Stomach smooth muscle (tissue), 2 donors: ENCODE measurements at regions not wholly inside any gene's neighbourhood (a gene's known extent, or its start where the extent isn't known, plus 50 kb on each side); places are given as distances from the start of the nearest gene placed in this dataset.

Experiments used
- H3K27ac ChIP-seq: one replicate; pipeline ENCODE4 v1.7.0; 2013; ENCODE audit warnings: mild to moderate bottlenecking, low read length, inconsistent platforms
- H3K27me3 ChIP-seq, 2 donors: one replicate each; pipeline ENCODE4 v1.7.0; 2013; ENCODE audit warnings: low read length in 2 of 2; ENCODE audit not compliant: insufficient read depth in 2 of 2, control insufficient read depth in 1 of 2
- H3K36me3 ChIP-seq, 2 donors: one replicate each; pipeline ENCODE4 v1.7.0; 2013; ENCODE audit warnings: low read length in 2 of 2; ENCODE audit not compliant: control insufficient read depth in 2 of 2, insufficient read depth in 2 of 2
- H3K4me1 ChIP-seq: one replicate; pipeline ENCODE4 v1.7.0; 2013; ENCODE audit warnings: low read length; ENCODE audit not compliant: control insufficient read depth, insufficient read depth
- H3K4me3 ChIP-seq, 2 donors: one replicate each; pipeline ENCODE4 v1.7.0; 2013; ENCODE audit warnings: low read length in 2 of 2
- H3K9ac ChIP-seq, 2 donors: one replicate each; pipeline ENCODE4 v1.7.0; 2013; ENCODE audit warnings: low read length in 2 of 2, mild to moderate bottlenecking in 1 of 2
- H3K9me3 ChIP-seq, 2 donors: one replicate each; pipeline ENCODE4 v1.7.0; 2013; ENCODE audit warnings: low read length in 2 of 2; ENCODE audit not compliant: control insufficient read depth in 2 of 2
- donor health status: healthy.
- donor health status: Pancreatic carcinoma.

DNA sequence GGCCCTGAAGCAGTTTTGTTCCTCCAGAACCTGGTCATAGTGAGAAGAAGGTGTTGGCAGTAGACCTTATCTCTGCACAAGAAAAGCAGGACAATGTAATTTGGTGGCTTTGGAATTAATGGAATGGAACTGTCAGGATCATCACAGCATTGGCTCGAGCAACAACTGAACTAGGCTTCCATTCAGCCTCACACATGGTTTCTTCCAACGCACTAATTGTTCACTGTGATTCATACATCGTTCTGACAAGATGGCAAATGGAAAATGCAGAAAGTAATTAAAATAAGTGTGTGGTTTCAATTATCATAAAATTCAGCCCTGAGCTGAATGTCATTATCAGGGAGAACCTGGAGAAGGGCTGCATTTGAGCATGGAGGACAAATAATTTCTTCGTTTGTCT is 80.6 kb downstream of the MFSD1 start:
- H3K4me3 ChIP-seq, result no peak overlapping the region
- no peaks in the 10 kb centered on the region for H3K4me1 ChIP-seq
- H3K27ac ChIP-seq, result no peak overlapping the region
- H3K9ac ChIP-seq, result no peak overlapping the region
- no peaks in the 10 kb centered on the region for H3K36me3 ChIP-seq
- H3K9me3 ChIP-seq, result peaks cover 0 to 3% of the 10 kb centered on the region in 2 donors
- no peaks in the 10 kb centered on the region for H3K27me3 ChIP-seq

DNA sequence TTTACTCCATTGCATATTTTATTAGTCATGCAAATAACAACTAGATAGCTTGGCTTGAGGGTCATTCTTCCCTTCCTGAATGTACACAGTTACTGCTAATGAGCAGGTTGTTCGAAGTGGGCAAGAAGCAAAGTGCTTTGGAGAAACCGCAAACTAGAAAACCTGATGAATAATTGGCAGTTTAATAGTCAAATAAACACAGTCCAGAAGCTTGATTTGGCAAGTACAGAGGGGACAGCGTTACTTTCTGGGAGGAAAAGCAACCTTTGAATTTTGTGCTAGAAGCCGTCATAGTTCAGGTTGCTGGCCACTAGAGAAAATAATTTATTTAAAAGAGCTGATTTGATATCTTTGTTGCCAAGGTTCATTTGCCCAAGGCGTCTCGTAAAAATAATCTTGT is 94.9 kb downstream of the MFSD1 start:
- Histone ChIP-seq H3K4me3 (no peak overlapping the region), H3K4me1 (no peaks in the 10 kb centered on the region), H3K27ac (no peak overlapping the region), H3K9ac (no peak overlapping the region), H3K36me3 (no peaks in the 10 kb centered on the region), H3K27me3 (no peaks in the 10 kb centered on the region), H3K9me3 (no peaks in the 10 kb centered on the region)

GRCh38 chr3:158906749-158907148 is 104.9 kb downstream of the MFSD1 start:
- Histone ChIP-seq H3K9me3 (no peaks in the 10 kb centered on the region), H3K36me3 (no peaks in the 10 kb centered on the region), H3K27me3 (no peaks in the 10 kb centered on the region), H3K27ac (no peak overlapping the region), H3K4me1 (no peaks in the 10 kb centered on the region), H3K4me3 (no peak overlapping the region), H3K9ac (no peak overlapping the region)

GRCh38 chr3:158908187-158908734 is 106.4 kb downstream of the MFSD1 start:
- Histone ChIP-seq H3K36me3 (no peaks in the 10 kb centered on the region), H3K9me3 (no peaks in the 10 kb centered on the region), H3K4me3 (no peak overlapping the region), H3K27ac (no peak overlapping the region), H3K9ac (no peak overlapping the region), H3K27me3 (no peaks in the 10 kb centered on the region), H3K4me1 (no peaks in the 10 kb centered on the region)

DNA sequence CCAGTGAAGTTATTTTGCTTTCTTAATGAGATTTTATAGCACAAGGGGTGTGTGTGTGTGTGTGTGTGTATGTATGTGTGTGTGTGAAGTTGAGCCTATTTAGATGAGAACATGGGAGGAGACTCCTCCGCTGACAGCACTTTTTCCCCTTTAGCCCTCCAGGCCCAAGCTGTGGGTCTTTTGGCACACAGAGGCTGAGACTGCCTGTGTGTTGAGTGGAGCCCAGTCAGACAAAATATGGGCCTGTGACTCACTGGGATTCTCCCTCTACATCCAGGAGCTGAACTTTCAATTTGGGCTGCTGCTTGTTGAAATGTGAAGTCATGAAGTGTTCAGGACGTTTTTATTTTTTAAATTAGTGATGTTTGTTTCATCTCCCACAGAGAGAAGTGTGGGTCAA is 108.0 kb downstream of the MFSD1 start:
- H3K9ac ChIP-seq, result no peak overlapping the region
- no peaks in the 10 kb centered on the region for H3K36me3 ChIP-seq
- no peak overlapping the region for H3K4me3 ChIP-seq
- no peaks in the 10 kb centered on the region for H3K9me3 ChIP-seq
- H3K27me3 ChIP-seq, result no peaks in the 10 kb centered on the region
- no peak overlapping the region for H3K27ac ChIP-seq
- H3K4me1 ChIP-seq, result no peaks in the 10 kb centered on the region

GRCh38 chr3:158911586-158911985 is 109.7 kb downstream of the MFSD1 start:
- no peaks in the 10 kb centered on the region for H3K4me1 ChIP-seq
- H3K27me3 ChIP-seq, result no peaks in the 10 kb centered on the region
- no peak overlapping the region for H3K27ac ChIP-seq
- no peaks in the 10 kb centered on the region for H3K9me3 ChIP-seq
- H3K9ac ChIP-seq, result no peak overlapping the region
- no peaks in the 10 kb centered on the region for H3K36me3 ChIP-seq
- no peak overlapping the region for H3K4me3 ChIP-seq

GRCh38 chr3:158912188-158912587 is 110.3 kb downstream of the MFSD1 start:
- no peaks in the 10 kb centered on the region for H3K4me1 ChIP-seq
- no peak overlapping the region for H3K9ac ChIP-seq
- no peak overlapping the region for H3K4me3 ChIP-seq
- H3K27ac ChIP-seq, result no peak overlapping the region
- H3K27me3 ChIP-seq, result no peaks in the 10 kb centered on the region
- H3K36me3 ChIP-seq, result no peaks in the 10 kb centered on the region
- H3K9me3 ChIP-seq, result no peaks in the 10 kb centered on the region

- Histone ChIP-seq H3K9ac (no peak overlapping the region), H3K27ac (no peak overlapping the region), H3K4me3 (no peak overlapping the region), H3K9me3 (no peaks in the 10 kb centered on the region), H3K4me1 (no peaks in the 10 kb centered on the region), H3K27me3 (no peaks in the 10 kb centered on the region), H3K36me3 (no peaks in the 10 kb centered on the region)
These were observed 110.8 kb downstream of the MFSD1 start for GRCh38 chr3:158912621-158913020.

DNA sequence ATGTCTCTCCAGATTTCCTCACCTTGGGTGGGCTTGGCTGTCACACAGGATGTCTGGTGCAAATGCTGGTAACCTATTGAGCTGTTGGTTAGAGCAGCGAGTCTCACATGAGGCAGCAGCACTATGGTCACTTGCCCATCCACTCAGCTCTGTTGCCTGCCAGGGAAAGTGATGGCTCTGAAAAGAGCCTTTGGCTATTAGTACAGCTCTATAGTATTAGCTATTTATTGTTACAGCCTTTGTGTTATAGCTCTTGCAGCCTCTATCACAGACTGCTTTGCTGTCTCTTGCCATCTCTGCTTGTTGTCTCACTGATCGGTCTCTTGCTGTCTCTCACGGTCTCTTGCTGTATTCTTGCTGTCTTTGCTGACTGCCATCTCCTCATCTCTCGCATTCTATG is 114.3 kb downstream of the MFSD1 start:
- no peaks in the 10 kb centered on the region for H3K27me3 ChIP-seq
- H3K4me3 ChIP-seq, result no peak overlapping the region
- H3K9me3 ChIP-seq, result no peaks in the 10 kb centered on the region
- H3K27ac ChIP-seq, result no peak overlapping the region
- H3K36me3 ChIP-seq, result no peaks in the 10 kb centered on the region
- no peaks in the 10 kb centered on the region for H3K4me1 ChIP-seq
- H3K9ac ChIP-seq, result no peak overlapping the region

DNA sequence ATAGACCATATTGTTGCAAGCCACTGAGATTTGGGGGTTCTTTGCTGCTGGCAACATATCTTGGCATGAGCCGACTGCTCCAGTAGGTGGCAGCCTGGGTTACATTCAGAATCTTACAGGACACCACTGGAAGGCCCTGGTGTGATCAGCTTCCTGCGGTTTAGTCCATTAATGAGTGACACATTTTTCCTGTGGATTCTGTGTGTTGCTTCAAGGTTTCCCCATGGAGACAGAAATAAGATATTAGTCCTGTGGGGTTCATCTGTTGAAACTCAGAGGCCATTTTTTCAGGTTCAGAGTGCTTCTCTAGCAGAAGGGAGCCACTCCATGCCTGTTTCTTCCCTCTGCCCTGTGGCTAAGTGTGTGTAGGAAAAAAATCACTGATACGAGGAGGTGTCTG is 116.2 kb downstream of the MFSD1 start:
- Histone ChIP-seq H3K4me3 (no peak overlapping the region), H3K4me1 (no peaks in the 10 kb centered on the region), H3K9me3 (no peaks in the 10 kb centered on the region), H3K9ac (no peak overlapping the region), H3K27ac (no peak overlapping the region), H3K36me3 (no peaks in the 10 kb centered on the region), H3K27me3 (no peaks in the 10 kb centered on the region)

DNA sequence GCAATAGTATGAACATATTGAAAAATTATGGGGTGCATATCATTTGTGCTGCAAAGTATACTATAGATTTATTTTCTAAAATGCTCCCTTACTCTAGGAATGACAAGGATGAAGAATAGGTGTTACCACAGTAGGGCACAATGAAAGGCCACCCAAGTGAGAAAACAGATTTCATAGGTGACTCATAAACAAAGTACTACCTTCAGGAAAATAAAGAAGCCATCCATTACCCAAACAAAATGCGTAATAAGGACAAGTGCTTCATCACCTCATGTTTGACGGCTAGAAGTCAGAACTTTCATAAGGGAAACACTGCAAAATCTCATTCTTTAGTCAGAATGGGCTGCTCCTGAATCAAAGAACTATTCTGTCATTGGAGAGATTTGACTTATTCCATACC is 116.6 kb downstream of the MFSD1 start:
- H3K9me3 ChIP-seq, result no peaks in the 10 kb centered on the region
- H3K4me1 ChIP-seq, result no peaks in the 10 kb centered on the region
- H3K36me3 ChIP-seq, result no peaks in the 10 kb centered on the region
- no peak overlapping the region for H3K4me3 ChIP-seq
- H3K9ac ChIP-seq, result no peak overlapping the region
- no peak overlapping the region for H3K27ac ChIP-seq
- H3K27me3 ChIP-seq, result no peaks in the 10 kb centered on the region
